Muscle of leg (tissue), 3 donors: ENCODE measurements at regions not wholly inside any gene's neighbourhood (a gene's known extent, or its start where the extent isn't known, plus 50 kb on each side); places are given as distances from the start of the nearest gene placed in this dataset.
A peak's percentile ranks its signal among the peaks of the same experiment; 100 is the strongest.

Experiments
- DNase-seq: peaks from one replicate; pipeline ENCODE4 v3.0.0; 2013
- H3K27ac ChIP-seq: one replicate; pipeline ENCODE4 v1.5.1; 2013; ENCODE audit warnings: mild to moderate bottlenecking, low read length, control low read depth
- H3K27me3 ChIP-seq: one replicate; pipeline ENCODE4 v1.6.1; 2013; ENCODE audit warnings: low read length; ENCODE audit not compliant: control insufficient read depth, insufficient read depth
- H3K36me3 ChIP-seq: one replicate; pipeline ENCODE4 v1.6.1; 2013; ENCODE audit warnings: low read length; ENCODE audit not compliant: control insufficient read depth, insufficient read depth
- H3K4me1 ChIP-seq: one replicate; pipeline ENCODE4 v1.6.1; 2013; ENCODE audit warnings: low read length; ENCODE audit not compliant: control insufficient read depth, insufficient read depth
- H3K4me3 ChIP-seq: one replicate; pipeline ENCODE4 v1.5.1; 2013; ENCODE audit warnings: low read length, control low read depth
- H3K9me3 ChIP-seq: replicated peaks from 2 replicates; pipeline ENCODE4 v1.6.1; 2013; ENCODE audit warnings: low read depth, low read length; ENCODE audit not compliant: control insufficient read depth
- WGBS: methylation state at CpG from one replicate; pipeline ENCODE4 v1.1.5; 2013; ENCODE audit warnings: missing lambda C conversion rate; ENCODE audit not compliant: insufficient coverage; 5-methylcytosine and 5-hydroxymethylcytosine counted together

DNA sequence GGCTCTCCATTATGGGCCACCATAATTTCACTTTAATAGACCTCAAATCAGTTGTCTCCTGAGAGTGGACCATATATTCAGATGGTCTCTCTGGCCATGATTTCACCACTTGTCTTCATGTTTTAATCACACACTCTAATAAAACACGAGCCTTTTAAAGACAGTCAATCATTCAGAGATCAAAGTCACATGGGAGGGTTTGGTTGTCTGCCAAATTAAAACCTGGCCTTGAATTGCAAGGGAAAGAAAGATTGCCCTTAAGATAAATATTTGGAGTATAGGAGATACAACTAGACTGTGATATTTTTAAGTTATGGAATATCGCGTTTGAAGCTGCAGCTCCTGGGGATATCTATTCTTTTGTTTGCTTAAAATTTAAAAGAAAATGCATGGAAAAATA lies 377.8 kb upstream of the DDX18 start:
- WGBS, result no CpG with 5 or more reads among the region's 3 CpGs
- Histone ChIP-seq H3K36me3 (no peaks in the 10 kb centered on the region), H3K4me1 (no peaks in the 10 kb centered on the region), H3K9me3 (no peaks in the 10 kb centered on the region), H3K4me3 (no peak overlapping the region), H3K27me3 (no peaks in the 10 kb centered on the region), H3K27ac (no peak overlapping the region)
- no peak for DNase-seq

GRCh38 chr2:117470311-117471095 lies 344.0 kb upstream of the DDX18 start:
- Histone ChIP-seq H3K27ac (no peak overlapping the region), H3K27me3 (no peaks in the 10 kb centered on the region), H3K36me3 (no peaks in the 10 kb centered on the region), H3K4me3 (no peak overlapping the region), H3K4me1 (no peaks in the 10 kb centered on the region), H3K9me3 (no peaks in the 10 kb centered on the region)
- DNase-seq, result peak; percentile 22
- 73% methylated on average over 4 of the region's 7 CpGs for WGBS

DNA sequence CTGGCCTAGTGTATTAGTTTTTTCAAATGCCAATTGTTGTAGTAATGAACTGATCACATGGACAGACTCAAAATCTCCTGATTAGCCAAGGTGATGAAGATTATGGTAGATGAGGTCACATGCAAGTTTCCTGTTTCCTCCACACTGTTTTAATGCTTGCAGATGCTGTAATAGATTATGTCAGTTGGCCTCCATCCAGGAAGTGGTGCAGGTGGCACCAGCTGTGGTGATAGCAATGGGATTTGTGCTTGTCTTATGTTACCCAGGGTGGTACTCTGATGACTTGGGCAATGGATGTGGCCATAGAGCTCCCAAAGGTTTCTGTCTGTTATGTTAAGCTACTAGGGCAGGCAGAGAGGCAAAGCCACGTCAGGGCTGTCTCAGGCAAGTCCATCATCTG lies 332.9 kb upstream of the DDX18 start:
- DNase-seq, result no peak
- WGBS, result 42% methylated on average over 1 of the region's 1 CpG
- no peak overlapping the region for H3K4me3 ChIP-seq
- H3K36me3 ChIP-seq, result no peaks in the 10 kb centered on the region
- no peaks in the 10 kb centered on the region for H3K9me3 ChIP-seq
- H3K4me1 ChIP-seq, result no peaks in the 10 kb centered on the region
- no peak overlapping the region for H3K27ac ChIP-seq
- no peaks in the 10 kb centered on the region for H3K27me3 ChIP-seq

- H3K27ac ChIP-seq, result no peak overlapping the region
- no peaks in the 10 kb centered on the region for H3K36me3 ChIP-seq
- no peaks in the 10 kb centered on the region for H3K9me3 ChIP-seq
- 22% methylated on average over 1 of the region's 3 CpGs for WGBS
- H3K4me1 ChIP-seq, result no peaks in the 10 kb centered on the region
- H3K4me3 ChIP-seq, result no peak overlapping the region
- H3K27me3 ChIP-seq, result no peaks in the 10 kb centered on the region
- DNase-seq, result no peak
Observed at GRCh38 chr2:117485588-117485987, 328.9 kb upstream of the DDX18 start.

GRCh38 chr2:117486081-117486480 lies 328.4 kb upstream of the DDX18 start:
- no peak overlapping the region for H3K27ac ChIP-seq
- no peaks in the 10 kb centered on the region for H3K4me1 ChIP-seq
- no peaks in the 10 kb centered on the region for H3K36me3 ChIP-seq
- H3K9me3 ChIP-seq, result no peaks in the 10 kb centered on the region
- H3K27me3 ChIP-seq, result no peaks in the 10 kb centered on the region
- DNase-seq, result no peak
- H3K4me3 ChIP-seq, result no peak overlapping the region
- 92% methylated on average over 1 of the region's 2 CpGs for WGBS

DNA sequence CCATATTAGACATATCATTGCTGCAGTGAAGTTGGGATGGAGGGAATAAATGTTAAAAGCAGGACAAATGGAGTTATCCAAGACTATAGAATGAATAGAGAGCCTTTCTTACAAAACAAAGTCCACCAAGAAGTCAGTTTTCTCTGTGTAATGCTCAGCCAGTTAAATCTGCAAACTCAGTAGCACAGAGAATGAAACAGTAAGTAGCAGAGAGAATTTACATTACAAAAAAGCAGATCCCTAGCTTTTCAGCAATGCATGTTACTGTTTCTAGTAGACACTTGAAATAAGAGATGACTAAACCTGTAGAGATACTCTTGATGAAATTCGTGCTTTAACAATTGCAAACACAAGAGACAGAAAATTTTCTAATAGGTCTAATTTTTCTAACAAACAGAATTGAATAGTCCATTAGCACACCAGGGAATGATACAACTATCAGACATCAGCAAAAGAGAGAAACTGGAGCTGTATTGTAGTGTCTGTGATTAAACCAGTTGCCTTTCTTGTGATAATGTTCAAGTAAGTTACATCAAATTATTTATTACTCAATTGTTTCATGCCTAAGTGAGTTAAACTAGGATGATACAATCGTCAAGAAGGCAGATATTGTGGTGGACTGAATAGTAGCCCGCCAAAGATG lies 322.2 kb upstream of the DDX18 start:
- Histone ChIP-seq H3K4me3 (no peak overlapping the region), H3K27ac (no peak overlapping the region), H3K36me3 (no peaks in the 10 kb centered on the region), H3K9me3 (no peaks in the 10 kb centered on the region), H3K4me1 (no peaks in the 10 kb centered on the region), H3K27me3 (no peaks in the 10 kb centered on the region)
- no CpG with 5 or more reads among the region's 3 CpGs for WGBS
- no peak for DNase-seq

- H3K36me3 ChIP-seq, result no peaks in the 10 kb centered on the region
- no peak for DNase-seq
- no CpG with 5 or more reads among the region's 3 CpGs for WGBS
- H3K27ac ChIP-seq, result no peak overlapping the region
- no peaks in the 10 kb centered on the region for H3K4me1 ChIP-seq
- no peaks in the 10 kb centered on the region for H3K9me3 ChIP-seq
- no peak overlapping the region for H3K4me3 ChIP-seq
- H3K27me3 ChIP-seq, result no peaks in the 10 kb centered on the region
Observed at GRCh38 chr2:117500721-117501120, 313.8 kb upstream of the DDX18 start.

DNA sequence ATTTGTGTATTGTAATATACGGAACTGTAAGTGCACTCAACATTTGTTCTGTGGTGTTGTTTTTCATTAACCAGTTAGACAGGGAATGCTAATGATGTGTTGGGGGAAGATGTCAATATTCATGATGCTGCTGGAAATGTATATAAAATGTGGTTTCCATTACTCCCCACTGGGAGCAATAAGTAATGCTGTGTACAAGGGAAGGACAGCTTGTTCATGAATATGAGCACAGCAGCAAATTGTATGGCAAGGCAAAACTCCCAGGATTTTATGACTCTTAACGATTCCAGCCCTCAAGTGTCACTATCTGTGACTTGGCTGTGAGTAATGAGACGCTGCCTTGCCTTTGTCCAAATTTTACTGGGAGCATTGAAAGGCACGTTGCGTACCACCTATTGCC lies 312.4 kb upstream of the DDX18 start:
- Histone ChIP-seq H3K9me3 (no peaks in the 10 kb centered on the region), H3K4me1 (no peaks in the 10 kb centered on the region), H3K27me3 (no peaks in the 10 kb centered on the region), H3K4me3 (no peak overlapping the region), H3K36me3 (no peaks in the 10 kb centered on the region), H3K27ac (no peak overlapping the region)
- peak; percentile 12 for DNase-seq
- WGBS, result no CpG with 5 or more reads among the region's 5 CpGs

- 50% methylated on average over 1 of the region's 2 CpGs for WGBS
- DNase-seq, result no peak
- Histone ChIP-seq H3K27ac (no peak overlapping the region), H3K36me3 (no peaks in the 10 kb centered on the region), H3K4me1 (no peaks in the 10 kb centered on the region), H3K4me3 (no peak overlapping the region), H3K9me3 (no peaks in the 10 kb centered on the region), H3K27me3 (no peaks in the 10 kb centered on the region)
Observed at GRCh38 chr2:117512307-117512706, 302.2 kb upstream of the DDX18 start.

- H3K36me3 ChIP-seq, result no peaks in the 10 kb centered on the region
- no peak for DNase-seq
- WGBS, result 89% methylated on average over 1 of the region's 1 CpG
- H3K4me3 ChIP-seq, result no peak overlapping the region
- H3K27me3 ChIP-seq, result no peaks in the 10 kb centered on the region
- no peak overlapping the region for H3K27ac ChIP-seq
- H3K4me1 ChIP-seq, result no peaks in the 10 kb centered on the region
- no peaks in the 10 kb centered on the region for H3K9me3 ChIP-seq
Observed at GRCh38 chr2:117514371-117514770, 300.1 kb upstream of the DDX18 start.
